A549 (cell line): ENCODE measurements at regions not wholly inside any gene's neighbourhood (a gene's known extent, or its start where the extent isn't known, plus 50 kb on each side); places are given as distances from the start of the nearest gene placed in this dataset.

Experiments
- ATAC-seq, 2 experiments: fragments of 200-7000 bp in 1 of 2; fragments of >200 bp in 1 of 2; cut with Nextera tagmentation in 1 of 2; cut with Tn5 transposase in 1 of 2; 3 replicates each; pipeline versions ENCODE4 v1.8.0 to v1.9.1; 2018 to 2020; ENCODE audit warnings: mild to moderate bottlenecking in 1 of 2, moderate library complexity in 1 of 2
- CTCF ChIA-PET: fragments of 300-600 bp; sonication (Branson Sonifier 250); formaldehyde crosslinking; extraction: SDS; loops from one replicate; lab custom pipeline; 2021; ENCODE audit warnings: antibody characterized with exemption, inconsistent platforms; lab: Yijun Ruan, JAX
- POLR2A ChIA-PET: fragments of 350-600 bp; formaldehyde crosslinking; extraction: SDS; loops from one replicate; lab custom pipeline; 2021; ENCODE audit warnings: antibody characterized with exemption, inconsistent platforms; lab: Yijun Ruan, JAX
- DNase-seq, 2 experiments: peaks; one replicate each; pipeline versions ENCODE4 v3.0.0 to v3.0.0-alpha.2; 2011 to 2016; ENCODE audit warnings: low read depth in 1 of 2, low spot score in 1 of 2
- FAIRE-seq: peaks from 2 replicates; lab custom pipeline; 2011; peaks lifted over from hg19 to GRCh38; lab: Jason Lieb, UNC
- H3K27ac ChIP-seq, 2 experiments: fragments of >200 bp; sonication (Bioruptor Twin); formaldehyde crosslinking; 3 replicates each; pipeline ENCODE4 v1.5.1; 2016 to 2017
- H3K4me1 ChIP-seq: fragments of >200 bp; sonication (Bioruptor Twin); formaldehyde crosslinking; 3 replicates; pipeline ENCODE4 v1.6.1; 2016
- H3K4me2 ChIP-seq: fragments of >200 bp; sonication (Bioruptor Twin); formaldehyde crosslinking; 3 replicates; pipeline ENCODE4 v1.6.1; 2016
- H3K4me3 ChIP-seq: fragments of >200 bp; sonication (Bioruptor Twin); formaldehyde crosslinking; 3 replicates; pipeline ENCODE4 v1.5.1; 2016
- H3K9me3 ChIP-seq: fragments of >200 bp; sonication (Bioruptor Twin); formaldehyde crosslinking; 3 replicates; pipeline ENCODE4 v1.6.1; 2016
- ATOH8 ChIP-seq: fragments of 250-450 bp; sonication (Bioruptor Pico); IDR thresholded peaks from 2 replicates; pipeline ENCODE4 v1.5.0; 2020; ENCODE audit warnings: low read depth, mild to moderate bottlenecking, moderate library complexity
- BHLHE40 ChIP-seq: IDR thresholded peaks from 2 replicates; pipeline ENCODE4 v1.6.1; 2012; ENCODE audit warnings: low read depth, low read length, inconsistent platforms
- CEBPB ChIP-seq, 2 experiments: fragments of >200 bp in 1 of 2; sonication (Bioruptor Twin) in 1 of 2; formaldehyde crosslinking in 1 of 2; IDR thresholded peaks; 2 replicates each; pipeline ENCODE4 v1.6.1; 2012 to 2016
- CHD2 ChIP-seq: fragments of 150-350 bp; IDR thresholded peaks from 2 replicates; pipeline ENCODE4 v1.6.1; 2014; ENCODE audit warnings: low read length; ENCODE audit not compliant: partially characterized antibody
- EHMT2 ChIP-seq: fragments of 200-600 bp; sonication (generic); IDR thresholded peaks from 2 replicates; pipeline ENCODE4 v1.6.1; 2016; ENCODE audit warnings: antibody characterized with exemption, low read depth, mild to moderate bottlenecking, moderate library complexity
- ELK1 ChIP-seq: fragments of 150-350 bp; IDR thresholded peaks from 2 replicates; pipeline ENCODE4 v1.6.1; 2014; ENCODE audit warnings: low read depth, mild to moderate bottlenecking, low read length
- EP300 ChIP-seq, 2 experiments: fragments of >200 bp; sonication (Bioruptor Twin); formaldehyde crosslinking; IDR thresholded peaks; 2 replicates in 1 of 2; 3 replicates in 1 of 2; pipeline ENCODE4 v1.6.1; 2016 to 2017
- FOSB ChIP-seq: fragments of 250-450 bp; sonication (Bioruptor Pico); IDR thresholded peaks from 2 replicates; pipeline ENCODE4 v1.5.0; 2020; ENCODE audit warnings: mild to moderate bottlenecking, moderate library complexity
- HOXA7 ChIP-seq: fragments of 250-450 bp; sonication (Bioruptor Pico); IDR thresholded peaks from 2 replicates; pipeline ENCODE4 v1.5.0; 2020; ENCODE audit warnings: mild to moderate bottlenecking, moderate library complexity
- HOXB5 ChIP-seq: fragments of 250-450 bp; sonication (Bioruptor Pico); IDR thresholded peaks from 2 replicates; pipeline ENCODE4 v1.5.0; 2020; ENCODE audit warnings: mild to moderate bottlenecking, moderate library complexity
- JUN ChIP-seq, 2 experiments: fragments of >200 bp; sonication (Bioruptor Twin); formaldehyde crosslinking; IDR thresholded peaks; 2 replicates in 1 of 2; 3 replicates in 1 of 2; pipeline ENCODE4 v1.6.1; 2016 to 2017
- KDM1A ChIP-seq: fragments of 200-600 bp; sonication (generic); IDR thresholded peaks from 2 replicates; pipeline ENCODE4 v1.6.1; 2016; ENCODE audit warnings: low read depth, mild to moderate bottlenecking
- KDM5A ChIP-seq: fragments of 200-600 bp; sonication (generic); IDR thresholded peaks from 2 replicates; pipeline ENCODE4 v1.6.1; 2016; ENCODE audit warnings: antibody characterized with exemption, mild to moderate bottlenecking
- MAFK ChIP-seq: fragments of 450-650 bp; IDR thresholded peaks from 2 replicates; pipeline ENCODE4 v1.6.1; 2014; ENCODE audit not compliant: partially characterized antibody
- NR3C1 ChIP-seq: fragments of >200 bp; sonication (Bioruptor Twin); formaldehyde crosslinking; IDR thresholded peaks from 3 replicates; pipeline ENCODE4 v1.6.1; 2017
- PHF8 ChIP-seq: fragments of 200-600 bp; sonication (generic); IDR thresholded peaks from 2 replicates; pipeline ENCODE4 v1.6.1; 2016; ENCODE audit warnings: low read depth, mild to moderate bottlenecking, antibody characterized with exemption, moderate library complexity, borderline replicate concordance
- RCOR1 ChIP-seq: fragments of 150-350 bp; IDR thresholded peaks from 2 replicates; pipeline ENCODE4 v1.6.1; 2014; ENCODE audit warnings: antibody characterized with exemption, low read length, low read depth
- SMC3 ChIP-seq: fragments of >200 bp; sonication (Bioruptor Twin); formaldehyde crosslinking; IDR thresholded peaks from 3 replicates; pipeline ENCODE4 v1.6.1; 2018; ENCODE audit warnings: inconsistent platforms
- ZSCAN20 ChIP-seq: fragments of 250-450 bp; sonication (Bioruptor Pico); IDR thresholded peaks from 2 replicates; pipeline ENCODE4 v1.8.0; 2022; ENCODE audit warnings: mild to moderate bottlenecking, moderate library complexity
- WGBS: methylation state at CpG from one replicate; pipeline ENCODE4 v1.1.6; 2017; ENCODE audit errors: missing lambda C conversion rate; 5-methylcytosine and 5-hydroxymethylcytosine counted together
- TF ChIP-seq, protein P1 (sequence below): fragments of 450-650 bp; IDR thresholded peaks from 2 replicates; pipeline ENCODE4 v1.6.1; 2014; ENCODE audit warnings: antibody characterized with exemption

- POLR2A ChIA-PET, result no interaction called here
- CTCF ChIA-PET, result interaction anchor here (0.9 to 4.5 kb wide), 4 partner anchors 10 to 68 kb away, joined by 3 to 20 read pairs (median 9); no protein-coding TSS in a partner anchor
- WGBS, result 66% methylated on average over 7 of the region's 7 CpGs
These were observed 206.6 kb downstream of the UACA start for GRCh38 chr15:70556779-70557178.

DNA sequence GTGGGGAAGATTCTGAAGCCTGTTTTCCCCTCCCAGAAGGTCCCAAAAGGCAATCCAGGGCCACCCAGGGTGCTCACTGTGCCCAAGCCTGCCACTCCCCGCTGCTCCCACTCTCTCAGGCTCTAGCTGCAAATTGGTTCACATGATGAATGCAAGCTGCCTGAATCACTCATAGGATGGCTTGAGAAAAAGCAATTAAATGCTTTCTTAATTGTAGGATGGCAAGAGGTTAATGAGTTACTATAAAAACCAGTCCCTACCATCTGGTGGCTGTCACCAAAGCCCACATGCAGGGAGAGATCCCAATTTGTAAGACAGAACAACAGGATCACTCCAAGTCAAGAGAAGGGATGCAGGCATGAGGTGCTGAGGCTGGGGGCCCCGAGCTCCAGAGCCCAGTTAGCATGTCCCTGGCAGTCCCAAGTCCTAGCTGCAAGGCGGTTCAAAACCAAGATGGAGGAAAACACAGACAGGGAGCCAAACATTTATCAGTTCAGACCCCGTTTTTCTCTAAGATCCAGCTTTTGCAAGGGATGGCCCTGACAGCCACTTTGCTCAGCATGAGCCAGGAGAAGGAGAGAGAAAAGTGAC is 207.1 kb downstream of the UACA start:
- Histone ChIP-seq H3K4me1 (no peaks in the 10 kb centered on the region), H3K27ac (no peak overlapping the region), H3K4me3 (no peak overlapping the region), H3K9me3 (no peaks in the 10 kb centered on the region)
- ATAC-seq, result no peak
- CTCF ChIA-PET, result interaction anchor here (0.9 to 4.5 kb wide), 5 partner anchors 10 to 68 kb away, joined by 3 to 20 read pairs (median 3); no protein-coding TSS in a partner anchor
- POLR2A ChIA-PET, result no interaction called here
- TF ChIP-seq RCOR1, result no peak
- TF ChIP-seq CHD2, result no peak
- no peak for TF ChIP-seq ZSCAN20 (CRISPR knock-in tag)
- TF ChIP-seq HOXB5 (CRISPR knock-in tag), result no peak
- TF ChIP-seq SMC3, result no peak
- no peak for TF ChIP-seq ATOH8 (CRISPR knock-in tag)
- TF ChIP-seq CEBPB (IDR thresholded peaks at IDR 0.05), result no peak
- TF ChIP-seq, protein P1, sequence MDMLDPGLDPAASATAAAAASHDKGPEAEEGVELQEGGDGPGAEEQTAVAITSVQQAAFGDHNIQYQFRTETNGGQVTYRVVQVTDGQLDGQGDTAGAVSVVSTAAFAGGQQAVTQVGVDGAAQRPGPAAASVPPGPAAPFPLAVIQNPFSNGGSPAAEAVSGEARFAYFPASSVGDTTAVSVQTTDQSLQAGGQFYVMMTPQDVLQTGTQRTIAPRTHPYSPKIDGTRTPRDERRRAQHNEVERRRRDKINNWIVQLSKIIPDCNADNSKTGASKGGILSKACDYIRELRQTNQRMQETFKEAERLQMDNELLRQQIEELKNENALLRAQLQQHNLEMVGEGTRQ, result no peak
- no peak for TF ChIP-seq EHMT2
- no peak for TF ChIP-seq PHF8
- no peak for TF ChIP-seq ELK1
- TF ChIP-seq NR3C1, result no peak
- TF ChIP-seq KDM1A, result no peak
- no peak for TF ChIP-seq BHLHE40
- TF ChIP-seq, all 56 proteins: peak for 0
- FAIRE-seq (no peak), DNase-seq (no peak)
- WGBS, result 60% methylated on average over 4 of the region's 4 CpGs
- no peak overlapping the region for H3K4me2 ChIP-seq

More at GRCh38 chr15:70556779-70557178, 206.6 kb downstream of the UACA start:
- FAIRE-seq (no peak), DNase-seq (no peak), ATAC-seq (no peak)
- Histone ChIP-seq H3K27ac (no peak overlapping the region), H3K9me3 (no peaks in the 10 kb centered on the region), H3K4me3 (no peak overlapping the region), H3K4me1 (no peaks in the 10 kb centered on the region), H3K4me2 (no peak overlapping the region)
- no peak for TF ChIP-seq EP300 (IDR thresholded peaks at IDR 0.05)
- TF ChIP-seq FOSB (CRISPR knock-in tag), result no peak
- TF ChIP-seq, protein P1, result no peak
- no peak for TF ChIP-seq JUN (IDR thresholded peaks at IDR 0.05)
- TF ChIP-seq HOXA7, result no peak
- TF ChIP-seq KDM5A, result no peak
- no peak for TF ChIP-seq MAFK
- no peak for TF ChIP-seq ELK1
